ENCODE measurements at regions not wholly inside any gene's neighbourhood (a gene's known extent, or its start where the extent isn't known, plus 50 kb on each side); places are given as distances from the start of the nearest gene placed in this dataset.

- H3K27ac ChIP-seq: no peak overlapping the region
- TF ChIP-seq, protein P1, sequence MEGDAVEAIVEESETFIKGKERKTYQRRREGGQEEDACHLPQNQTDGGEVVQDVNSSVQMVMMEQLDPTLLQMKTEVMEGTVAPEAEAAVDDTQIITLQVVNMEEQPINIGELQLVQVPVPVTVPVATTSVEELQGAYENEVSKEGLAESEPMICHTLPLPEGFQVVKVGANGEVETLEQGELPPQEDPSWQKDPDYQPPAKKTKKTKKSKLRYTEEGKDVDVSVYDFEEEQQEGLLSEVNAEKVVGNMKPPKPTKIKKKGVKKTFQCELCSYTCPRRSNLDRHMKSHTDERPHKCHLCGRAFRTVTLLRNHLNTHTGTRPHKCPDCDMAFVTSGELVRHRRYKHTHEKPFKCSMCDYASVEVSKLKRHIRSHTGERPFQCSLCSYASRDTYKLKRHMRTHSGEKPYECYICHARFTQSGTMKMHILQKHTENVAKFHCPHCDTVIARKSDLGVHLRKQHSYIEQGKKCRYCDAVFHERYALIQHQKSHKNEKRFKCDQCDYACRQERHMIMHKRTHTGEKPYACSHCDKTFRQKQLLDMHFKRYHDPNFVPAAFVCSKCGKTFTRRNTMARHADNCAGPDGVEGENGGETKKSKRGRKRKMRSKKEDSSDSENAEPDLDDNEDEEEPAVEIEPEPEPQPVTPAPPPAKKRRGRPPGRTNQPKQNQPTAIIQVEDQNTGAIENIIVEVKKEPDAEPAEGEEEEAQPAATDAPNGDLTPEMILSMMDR (conservative IDR thresholded peaks at IDR 0.05): no peak
Observed at GRCh38 chr7:16993543-16993942, 111.8 kb upstream of the AGR3 start.

- no peak overlapping the region for H3K27ac ChIP-seq
- TF ChIP-seq, protein P1 (conservative IDR thresholded peaks at IDR 0.05): no peak
Observed at GRCh38 chr7:16998481-16999051, 116.8 kb upstream of the AGR3 start.

DNA sequence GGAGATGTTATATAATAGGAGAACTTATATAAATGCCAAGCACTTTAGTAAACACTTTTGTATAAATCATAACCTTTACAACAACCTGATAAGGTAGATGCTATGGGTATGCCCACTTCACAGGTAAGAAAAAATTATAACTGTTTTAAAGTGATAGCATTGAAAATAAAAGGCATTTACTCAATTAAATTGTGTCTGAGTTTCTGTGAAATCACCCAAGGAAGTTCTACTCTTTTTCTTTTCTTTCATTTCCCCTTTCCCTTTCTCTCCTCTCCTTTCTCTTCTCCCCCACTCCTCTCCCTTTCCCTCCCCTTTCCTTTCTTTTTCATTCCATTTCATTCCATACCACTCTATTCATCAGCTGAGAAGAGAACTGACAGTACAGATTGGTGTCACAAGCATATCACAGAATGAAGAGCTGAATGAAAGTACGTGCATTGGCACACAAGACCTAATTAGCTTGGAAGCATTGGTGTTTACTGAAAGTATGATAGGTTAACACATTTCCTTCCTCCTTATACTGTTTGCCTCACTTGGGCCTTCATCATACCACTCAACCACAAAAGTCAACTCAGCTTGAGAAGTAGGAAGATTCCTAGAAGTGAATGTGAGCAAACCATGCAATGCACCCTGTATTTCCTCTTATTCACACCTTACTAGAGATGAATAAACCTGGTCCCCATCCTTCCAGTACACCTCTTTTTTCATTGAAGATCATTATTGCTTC lies 117.9 kb upstream of the AGR3 start:
- TF ChIP-seq, protein P1 (conservative IDR thresholded peaks at IDR 0.05): no peak
- no peak overlapping the region for H3K27ac ChIP-seq

DNA sequence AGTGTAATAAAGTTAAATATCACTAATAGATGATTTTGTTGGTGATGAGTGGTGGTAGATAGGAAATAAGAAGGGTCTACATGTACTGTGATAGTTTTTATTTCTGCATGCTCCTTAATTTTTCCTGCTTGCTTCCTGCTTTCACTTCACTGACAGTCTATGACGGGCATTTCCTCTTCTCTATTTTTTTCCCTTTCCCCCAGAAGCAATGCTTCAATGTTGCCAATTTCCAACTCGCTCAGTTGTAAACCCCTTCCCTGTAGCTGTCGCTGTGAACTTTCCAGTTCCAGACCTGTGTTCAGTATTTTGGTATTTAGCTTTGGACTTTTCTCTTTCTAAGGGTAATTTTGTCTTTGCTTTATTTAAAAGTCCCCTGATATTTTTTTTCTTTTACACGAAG lies 123.5 kb upstream of the AGR3 start:
- no peak overlapping the region for H3K27ac ChIP-seq
- TF ChIP-seq, protein P1 (conservative IDR thresholded peaks at IDR 0.05): no peak

DNA sequence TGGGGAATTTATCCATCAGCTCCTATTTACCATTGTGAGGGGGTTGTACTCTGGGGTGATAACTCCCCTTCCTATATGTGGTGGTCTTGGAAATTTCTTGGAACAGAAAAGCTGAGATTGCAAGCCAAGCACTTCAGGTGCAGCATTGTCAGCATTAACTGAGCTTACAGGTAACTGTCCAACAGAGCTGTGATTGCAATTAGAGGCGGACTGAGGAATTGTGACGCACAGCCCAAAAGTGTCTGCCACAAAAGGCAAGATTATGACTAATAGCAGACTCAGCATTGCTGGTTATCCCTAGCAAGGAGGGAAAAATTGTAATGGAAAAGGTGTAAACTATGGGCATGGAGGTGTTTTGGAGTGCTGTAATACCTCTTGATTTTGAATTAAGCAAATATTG lies 126.1 kb upstream of the AGR3 start:
- TF ChIP-seq, protein P1 (conservative IDR thresholded peaks at IDR 0.05): no peak
- H3K27ac ChIP-seq: no peak overlapping the region

GRCh38 chr7:17009007-17009719 lies 127.4 kb upstream of the AGR3 start:
- no peak overlapping the region for H3K27ac ChIP-seq

DNA sequence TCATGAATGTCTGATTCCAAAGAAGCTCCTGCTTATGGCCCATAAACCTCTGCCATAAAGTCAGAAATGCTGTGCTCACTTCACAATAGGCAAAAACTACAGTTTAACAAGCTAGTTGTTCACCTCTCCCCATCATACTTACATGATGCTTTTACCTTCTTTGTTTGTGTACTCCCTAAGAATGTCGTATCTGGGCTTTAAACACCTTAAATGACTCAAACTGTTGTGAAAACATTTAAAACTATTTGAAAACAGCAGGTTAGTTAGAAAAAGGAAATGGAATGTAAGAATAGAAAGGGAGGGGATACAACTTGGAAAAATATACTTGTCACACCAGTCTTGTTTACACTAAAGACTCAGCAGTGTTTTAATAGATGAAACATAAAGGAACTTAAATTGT lies 128.2 kb upstream of the AGR3 start:
- TF ChIP-seq, protein P1 (conservative IDR thresholded peaks at IDR 0.05): no peak

More at GRCh38 chr7:17009007-17009719, 127.4 kb upstream of the AGR3 start:
- TF ChIP-seq, protein P1 (conservative IDR thresholded peaks at IDR 0.05): peak; percentile 54

More for the DNA sequence above, 128.2 kb upstream of the AGR3 start:
- H3K27ac ChIP-seq: no peak overlapping the region

All from VCaP (cell line).